Superior temporal gyrus (tissue), 1 donor: ENCODE measurements at regions not wholly inside any gene's neighbourhood (a gene's known extent, or its start where the extent isn't known, plus 50 kb on each side); places are given as distances from the start of the nearest gene placed in this dataset.
"Not testable (repeated sequence)": the region's sequence is repeated elsewhere in the genome, so short reads cannot be mapped to it uniquely, and the experiment has no call there.

ENCODE experiments used
- DNase-seq: peaks from one replicate; pipeline ENCODE4 v3.0.0-alpha.2; 2016; ENCODE audit errors: extremely low spot score

- DNase-seq = no peak
These were observed 401.4 kb upstream of the PTCHD4 start for GRCh38 chr6:48512390-48512789.

DNA sequence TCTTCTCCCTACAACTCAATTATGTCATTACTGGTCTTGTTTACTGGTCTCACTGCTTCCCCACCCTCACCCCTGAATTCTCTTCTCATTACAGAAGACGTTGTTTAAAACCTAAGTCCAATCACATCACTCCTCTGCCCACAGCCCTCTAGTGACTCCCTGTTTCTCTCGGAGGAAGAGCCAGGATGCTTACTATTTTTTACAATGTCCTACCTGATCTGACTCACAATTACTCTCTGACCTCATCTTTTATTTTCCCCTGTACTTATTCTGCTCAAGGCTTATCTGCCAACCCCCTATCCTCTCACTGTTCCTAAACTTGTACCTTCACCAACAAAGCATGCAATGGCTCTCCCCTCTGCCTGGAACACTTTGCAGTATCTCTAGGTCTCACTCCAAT is 400.4 kb upstream of the PTCHD4 start:
- DNase-seq = no peak

- DNase-seq = no peak
These were observed 394.6 kb upstream of the PTCHD4 start for GRCh38 chr6:48505621-48506020.

GRCh38 chr6:48493432-48493831 is 382.4 kb upstream of the PTCHD4 start:
- DNase-seq = not testable (repeated sequence)

- no peak for DNase-seq
These were observed 379.7 kb upstream of the PTCHD4 start for GRCh38 chr6:48490658-48491057.

DNA sequence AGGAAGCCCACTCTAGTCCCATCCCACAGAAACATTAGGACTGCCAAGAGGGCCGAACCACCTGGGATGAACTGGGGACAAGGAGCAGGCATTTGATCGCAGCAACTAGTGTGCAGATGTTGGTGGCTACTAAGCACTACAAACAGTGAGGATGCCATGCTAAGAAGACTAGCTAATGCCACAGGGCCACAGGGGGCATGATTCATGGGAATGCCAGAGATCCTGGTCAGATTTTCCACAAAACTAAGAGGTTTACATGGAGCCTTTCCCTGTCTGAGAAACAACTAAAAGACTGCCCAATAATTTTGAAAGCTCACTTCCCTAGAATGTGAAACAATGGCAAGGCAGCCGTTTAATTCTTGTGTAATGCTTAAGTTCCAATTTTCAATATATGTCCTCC is 375.9 kb upstream of the PTCHD4 start:
- no peak for DNase-seq

GRCh38 chr6:48486373-48486772 is 375.4 kb upstream of the PTCHD4 start:
- no peak for DNase-seq

GRCh38 chr6:48476257-48476656 is 365.3 kb upstream of the PTCHD4 start:
- no peak for DNase-seq

GRCh38 chr6:48475275-48475674 is 364.3 kb upstream of the PTCHD4 start:
- no peak for DNase-seq

DNA sequence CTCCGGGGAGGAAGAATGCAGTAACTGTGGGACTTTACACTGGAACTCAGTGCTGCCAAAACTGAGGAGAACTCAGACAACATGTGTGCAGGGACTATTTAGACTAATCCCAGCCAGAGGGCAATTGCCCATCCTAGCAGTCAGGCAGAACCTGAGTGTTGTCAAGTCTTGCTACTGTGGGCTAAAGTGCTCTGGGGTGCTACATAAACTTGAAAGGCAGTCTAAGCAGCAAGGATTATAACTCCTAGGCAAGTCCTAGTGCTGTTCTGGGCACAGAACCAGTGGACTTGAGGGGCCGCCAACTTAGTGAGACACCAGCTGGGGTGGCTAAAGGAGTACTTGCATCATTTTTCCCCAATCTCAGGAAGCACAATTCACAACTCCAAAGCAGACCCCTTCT is 363.8 kb upstream of the PTCHD4 start:
- DNase-seq = no peak

GRCh38 chr6:48474136-48474535 is 363.1 kb upstream of the PTCHD4 start:
- DNase-seq = no peak

DNA sequence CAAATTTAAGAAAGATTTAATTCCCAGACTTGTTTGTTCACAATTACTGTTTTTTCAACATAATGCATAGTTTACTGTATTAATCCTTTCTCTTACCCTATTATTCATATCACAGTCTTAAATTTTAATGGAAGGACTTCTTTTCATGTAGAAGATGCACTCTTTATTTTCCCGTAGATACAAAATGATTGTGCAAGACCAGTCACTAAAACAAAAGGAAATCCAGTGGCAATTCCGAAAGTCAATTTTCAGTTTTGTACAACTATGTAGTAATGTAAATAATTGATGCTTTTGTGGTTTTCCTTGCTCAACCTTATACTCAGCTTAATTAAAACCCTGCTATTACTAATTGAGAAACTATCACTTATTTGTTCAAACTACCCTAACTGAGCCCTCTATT is 361.5 kb upstream of the PTCHD4 start:
- DNase-seq = no peak

GRCh38 chr6:48472091-48472490 is 361.1 kb upstream of the PTCHD4 start:
- DNase-seq = no peak

DNA sequence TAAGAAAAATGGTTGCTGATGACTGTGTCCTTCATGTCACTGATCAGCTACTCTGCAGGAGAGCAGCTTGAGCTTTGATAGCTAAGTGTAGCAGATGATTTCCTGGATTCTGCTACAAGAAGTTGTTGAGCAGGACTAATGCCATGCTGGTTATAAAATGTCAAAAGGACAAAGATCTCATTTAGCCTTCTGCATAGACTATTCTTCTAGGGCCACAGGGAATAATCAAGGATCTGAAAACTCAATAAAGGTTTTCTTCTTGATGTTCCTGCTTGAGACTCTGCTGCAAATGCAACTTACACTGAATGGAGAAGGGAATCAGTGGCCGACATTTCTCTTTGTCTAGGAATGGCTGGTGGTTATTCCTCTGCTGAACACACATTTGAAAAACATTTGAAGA is 360.3 kb upstream of the PTCHD4 start:
- DNase-seq = no peak

DNA sequence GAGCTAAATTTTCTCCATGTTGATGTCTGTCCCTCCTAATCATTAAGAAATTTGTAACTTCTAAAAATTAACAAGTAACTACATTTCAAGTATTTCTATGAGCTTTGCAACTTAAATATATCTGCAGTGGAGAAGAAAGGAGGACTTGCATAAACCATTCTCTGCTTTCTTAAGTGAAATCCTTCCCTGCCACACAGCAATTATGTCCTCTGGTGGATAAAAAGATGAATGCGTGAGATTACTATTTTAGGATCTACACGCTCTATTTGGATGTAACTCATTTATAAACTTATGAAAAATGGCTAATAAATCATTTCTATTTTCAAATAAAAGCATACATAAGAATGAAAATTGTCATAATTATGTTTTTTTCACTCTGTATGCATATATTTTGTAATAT is 338.0 kb upstream of the PTCHD4 start:
- no peak for DNase-seq

- DNase-seq = no peak
These were observed 336.3 kb upstream of the PTCHD4 start for GRCh38 chr6:48447251-48447650.

DNA sequence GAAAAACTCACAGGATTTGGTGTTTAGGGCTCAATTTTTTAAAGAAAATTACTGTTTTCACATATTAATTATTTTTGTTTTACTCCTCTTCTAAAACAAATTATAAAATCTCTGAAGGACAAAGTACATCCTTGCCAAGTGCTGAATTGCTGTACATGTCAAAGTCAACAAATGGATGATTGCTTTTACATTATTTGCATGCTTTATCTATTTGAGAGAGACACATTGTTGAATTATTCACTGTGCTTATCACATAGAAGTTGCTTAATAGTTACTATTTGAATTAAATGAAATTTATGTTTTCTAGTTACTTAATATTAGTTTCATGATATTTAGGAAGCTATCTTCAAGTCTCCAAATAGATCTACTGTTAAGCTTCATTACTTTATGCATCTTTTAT is 318.6 kb upstream of the PTCHD4 start:
- no peak for DNase-seq

DNA sequence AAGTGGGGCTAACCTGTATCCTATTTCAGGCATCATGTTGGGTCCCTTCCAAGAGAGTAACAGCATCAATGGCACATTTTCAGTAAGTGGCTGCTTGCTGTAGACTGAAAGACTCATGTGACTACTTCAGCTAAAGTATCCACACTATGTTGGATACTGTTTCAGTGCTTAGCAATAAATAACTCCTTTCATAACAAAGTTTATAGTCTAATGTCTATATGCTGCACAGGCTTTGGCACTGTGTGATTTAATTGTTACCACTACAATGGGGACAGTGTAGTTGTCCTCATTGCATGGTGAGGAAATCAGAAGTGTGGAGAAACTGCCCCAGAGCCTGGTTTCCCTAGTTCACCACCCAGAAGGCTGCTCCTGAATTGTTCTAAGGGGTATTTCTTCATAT is 318.0 kb upstream of the PTCHD4 start:
- no peak for DNase-seq

GRCh38 chr6:48426636-48427035 is 315.6 kb upstream of the PTCHD4 start:
- DNase-seq = no peak

DNA sequence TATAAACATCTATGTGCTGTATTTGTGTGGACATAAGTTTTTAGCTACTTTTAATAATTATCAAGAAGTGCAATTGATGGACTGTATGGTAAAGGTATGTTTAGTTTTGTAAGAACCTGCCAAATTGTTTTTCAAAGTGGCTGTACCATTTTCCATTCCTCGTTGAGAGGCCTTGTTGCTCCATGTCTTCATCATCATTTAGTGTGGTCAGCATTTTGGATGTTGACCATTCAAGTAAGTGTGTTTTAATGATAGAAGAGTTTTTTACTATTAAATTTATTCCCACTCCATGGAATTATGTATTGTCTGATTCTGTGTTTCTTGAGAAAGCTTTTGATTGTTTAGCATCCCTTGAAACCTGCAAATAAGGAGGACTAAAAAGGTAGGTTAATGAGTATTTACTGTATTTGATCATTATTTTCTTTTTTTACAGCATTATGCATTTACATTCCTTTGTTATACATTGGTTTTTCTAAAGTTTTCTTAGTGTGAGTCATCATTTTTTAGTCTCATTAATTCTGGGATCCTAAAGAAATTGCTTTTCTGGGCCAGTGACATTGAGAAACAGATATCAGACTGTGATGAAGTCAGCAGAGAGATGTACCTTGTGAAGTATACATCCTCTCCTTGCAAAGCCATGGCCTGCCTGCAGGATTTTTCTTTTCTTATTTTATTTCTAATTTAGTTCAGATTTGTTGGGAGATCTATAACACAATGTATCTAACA is 312.8 kb upstream of the PTCHD4 start:
- no peak for DNase-seq

DNA sequence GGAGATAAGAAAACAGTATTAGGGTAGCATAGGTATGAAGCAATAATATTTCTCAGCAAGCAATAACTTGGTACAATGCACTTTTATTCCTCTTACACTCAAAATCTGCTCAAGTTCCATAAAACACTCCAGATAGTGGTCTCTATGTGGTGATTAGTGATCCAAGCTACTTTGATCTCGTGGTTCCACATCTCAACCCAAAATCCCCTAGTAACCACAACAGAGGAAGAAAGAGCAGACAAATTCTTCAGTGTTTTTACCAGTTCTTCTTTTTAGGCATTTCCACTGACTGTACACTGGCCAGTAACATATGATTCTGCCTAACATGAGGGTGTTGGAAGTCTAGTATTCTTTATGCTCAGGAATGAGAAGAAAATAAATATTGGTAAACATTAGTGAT is 309.0 kb upstream of the PTCHD4 start:
- DNase-seq = no peak

- no peak for DNase-seq
These were observed 306.9 kb upstream of the PTCHD4 start for GRCh38 chr6:48417927-48418326.

GRCh38 chr6:48412656-48413055 is 301.7 kb upstream of the PTCHD4 start:
- no peak for DNase-seq

- no peak for DNase-seq
These were observed 293.9 kb upstream of the PTCHD4 start for GRCh38 chr6:48404927-48405326.
